Superior temporal gyrus (tissue), 1 donor: ENCODE measurements at regions not wholly inside any gene's neighbourhood (a gene's known extent, or its start where the extent isn't known, plus 50 kb on each side); places are given as distances from the start of the nearest gene placed in this dataset.
"Not testable (repeated sequence)": the region's sequence is repeated elsewhere in the genome, so short reads cannot be mapped to it uniquely, and the experiment has no call there.

ENCODE experiments used
- DNase-seq: peaks from one replicate; pipeline ENCODE4 v3.0.0-alpha.2; 2016; ENCODE audit errors: extremely low spot score

GRCh38 chr2:198916548-198917080 is 541.1 kb downstream of the SATB2 start:
- no peak for DNase-seq

DNA sequence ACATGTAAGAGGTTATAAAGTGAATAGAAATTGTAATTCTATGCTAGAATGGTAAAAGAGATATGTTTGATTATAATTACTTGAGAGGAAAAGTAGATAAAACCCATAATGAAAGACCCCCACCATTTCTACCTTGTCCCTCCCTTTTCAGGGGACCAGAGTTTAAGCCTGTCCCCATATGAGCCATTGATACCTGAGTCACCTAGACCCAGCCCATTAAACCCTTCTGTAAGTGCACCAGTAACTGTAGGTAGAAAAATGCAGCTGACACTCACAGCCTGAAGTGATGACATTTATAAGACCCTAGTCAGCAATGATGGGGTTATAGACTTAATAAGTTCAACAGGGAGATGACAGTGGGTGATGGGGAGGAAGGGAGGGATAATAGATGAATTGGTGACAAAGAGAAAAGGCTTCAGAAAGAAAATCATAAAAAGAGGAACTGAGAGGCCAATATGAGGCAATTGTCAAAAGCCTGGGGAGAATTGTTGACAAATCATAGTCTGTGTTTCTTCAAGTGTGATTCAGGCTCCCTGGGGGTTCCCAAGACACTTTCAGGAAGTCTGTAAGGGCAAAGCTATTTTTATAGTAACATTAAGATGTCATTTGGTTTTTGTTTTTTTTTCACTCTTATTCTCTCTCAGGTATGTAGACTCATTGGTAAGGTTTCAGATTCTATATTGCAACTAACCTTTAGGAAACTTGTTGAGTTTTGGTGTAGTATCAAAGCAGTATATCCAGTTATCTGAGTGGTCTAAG is 544.2 kb downstream of the SATB2 start:
- no peak for DNase-seq

DNA sequence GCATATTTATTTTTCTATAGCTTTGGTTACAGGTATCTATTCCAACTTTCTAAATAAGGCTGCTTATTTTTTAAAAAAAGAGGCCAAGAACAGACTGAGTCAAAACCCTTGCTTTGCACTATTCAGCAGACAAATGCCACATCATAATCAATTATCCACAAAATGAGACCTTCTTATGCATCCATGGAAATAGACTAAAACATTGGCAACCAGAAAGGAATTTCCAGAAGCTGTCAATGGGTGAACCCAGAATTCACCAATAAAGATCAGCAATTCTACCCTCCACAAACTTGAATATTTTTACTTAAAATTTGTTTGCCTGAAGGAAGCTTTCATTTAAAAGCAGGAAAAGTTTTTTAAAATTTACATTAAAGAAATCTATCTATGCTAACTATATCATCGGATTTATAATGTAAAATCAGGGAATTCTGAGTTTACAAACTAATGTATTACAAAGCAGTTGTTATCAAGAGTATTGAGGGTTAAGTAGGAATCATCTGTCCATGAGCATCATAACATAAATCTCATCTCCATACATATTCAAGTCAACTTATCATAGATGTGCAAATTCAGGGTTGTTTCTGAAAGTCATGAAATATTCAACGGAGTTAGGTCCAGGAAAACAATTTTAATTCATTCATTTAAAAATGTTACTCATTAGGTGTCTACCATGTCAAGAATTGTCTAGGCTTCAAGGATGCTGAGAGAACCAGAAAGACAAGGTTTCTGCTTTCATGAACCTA is 548.0 kb downstream of the SATB2 start:
- DNase-seq = no peak

- DNase-seq = no peak
Measured at GRCh38 chr2:198905881-198906612, 551.7 kb downstream of the SATB2 start.

- DNase-seq = no peak
Measured at GRCh38 chr2:198901894-198902293, 555.8 kb downstream of the SATB2 start.

GRCh38 chr2:198900141-198900540 is 557.6 kb downstream of the SATB2 start:
- DNase-seq = no peak

- DNase-seq = no peak
Measured at GRCh38 chr2:198890490-198890889, 567.2 kb downstream of the SATB2 start.

GRCh38 chr2:198883604-198884003 is 574.1 kb downstream of the SATB2 start:
- DNase-seq = no peak

DNA sequence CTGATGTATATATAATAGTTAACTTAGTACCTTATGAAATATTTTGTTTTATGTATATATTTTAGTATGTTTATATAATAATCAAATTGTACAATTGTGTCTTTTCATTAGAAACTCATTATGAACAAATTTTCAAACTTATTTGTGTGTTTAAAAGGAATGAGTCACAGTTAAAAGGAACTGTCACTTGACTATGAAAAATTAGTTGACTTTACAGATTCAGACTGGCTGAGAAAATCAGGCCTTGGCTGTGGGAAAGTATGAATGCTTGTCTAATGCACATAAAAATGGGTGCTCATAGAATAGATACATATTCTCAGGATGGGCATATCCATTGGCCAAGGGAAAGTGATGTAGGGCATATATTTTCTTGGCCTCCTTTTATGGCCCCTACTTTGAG is 576.8 kb downstream of the SATB2 start:
- DNase-seq = no peak

- DNase-seq = no peak
Measured at GRCh38 chr2:198880421-198880820, 577.3 kb downstream of the SATB2 start.

GRCh38 chr2:198874472-198874858 is 583.3 kb downstream of the SATB2 start:
- no peak for DNase-seq

DNA sequence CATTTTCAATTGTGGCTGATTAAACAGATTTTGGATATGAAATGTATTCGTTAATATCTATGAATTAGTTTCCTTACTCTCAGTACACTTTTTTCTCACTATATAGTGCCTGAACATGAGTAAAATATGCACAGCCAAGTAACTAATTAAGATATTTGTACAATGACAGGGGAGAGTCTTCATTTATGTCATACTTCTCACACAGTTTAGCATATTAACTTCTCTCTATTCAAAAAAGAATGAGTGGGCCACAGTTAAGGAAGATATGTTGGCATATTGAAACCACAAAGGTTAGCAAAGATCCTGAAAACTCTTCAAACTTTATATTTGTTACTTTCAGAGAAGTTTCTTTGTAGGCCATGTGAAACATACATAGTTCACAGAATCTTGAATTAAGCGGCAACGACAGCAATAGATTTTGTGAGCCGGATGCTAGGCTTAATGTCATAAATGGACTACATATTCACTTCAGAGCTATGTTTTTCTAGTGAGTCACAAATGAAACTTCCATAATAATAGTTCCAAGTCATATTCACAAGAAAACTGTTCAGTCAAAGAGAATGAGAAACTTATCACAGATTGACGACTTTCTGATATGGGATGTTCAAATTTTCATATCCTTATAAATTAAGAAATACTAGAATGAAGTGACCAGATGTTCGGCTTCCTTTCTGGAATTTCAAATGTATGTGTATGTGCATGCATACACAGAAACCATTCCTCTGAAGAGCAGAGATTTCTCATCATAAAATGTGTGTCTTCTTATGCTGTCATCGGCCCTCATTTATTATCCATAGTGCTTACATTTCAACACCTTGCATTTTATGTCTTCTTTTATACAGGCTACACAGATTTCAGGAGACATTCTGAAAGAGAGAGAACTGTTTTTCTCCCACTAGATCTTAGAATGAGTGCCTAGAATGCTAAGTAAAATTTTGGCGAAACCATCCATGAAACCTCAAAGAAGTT is 584.0 kb downstream of the SATB2 start:
- no peak for DNase-seq

DNA sequence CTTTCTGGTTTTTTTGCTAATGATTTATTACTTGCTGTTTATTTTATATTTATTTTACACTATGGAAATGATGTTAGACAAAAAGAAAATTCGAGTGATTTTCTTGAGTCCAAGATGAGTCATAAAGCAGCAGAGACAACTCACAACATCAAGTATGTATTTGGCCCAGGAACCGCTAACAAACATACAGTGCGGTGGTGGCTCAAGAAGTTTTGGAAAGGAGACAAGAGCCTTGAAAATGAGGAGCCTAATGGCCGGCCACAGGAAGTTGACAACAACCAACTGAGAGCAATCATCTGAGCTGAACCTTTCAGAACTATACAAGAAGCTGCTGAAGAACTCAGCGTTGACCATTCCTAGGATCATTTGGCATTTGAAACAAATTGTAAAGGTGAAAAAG is 594.1 kb downstream of the SATB2 start:
- no peak for DNase-seq

DNA sequence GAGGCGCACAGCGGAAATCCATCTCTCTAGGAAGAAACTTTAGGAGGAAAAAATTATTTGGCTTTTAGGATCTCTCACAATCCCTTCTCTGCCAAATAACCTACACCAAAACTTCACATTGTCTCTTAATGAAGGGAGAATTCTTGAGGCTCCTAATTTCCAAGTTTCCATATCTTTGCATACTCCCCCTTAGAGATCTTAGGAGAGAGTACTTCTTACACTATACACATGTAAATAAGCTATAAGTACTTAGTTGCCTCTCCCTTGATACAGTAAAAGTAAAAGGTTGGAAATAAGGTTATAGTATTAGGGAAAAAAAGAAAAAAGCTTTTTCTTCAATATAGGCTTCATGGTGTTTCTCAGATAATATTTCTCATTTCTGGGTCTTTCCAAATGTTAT is 596.7 kb downstream of the SATB2 start:
- no peak for DNase-seq

- DNase-seq = no peak
Measured at GRCh38 chr2:198857246-198857645, 600.5 kb downstream of the SATB2 start.

- not testable (repeated sequence) for DNase-seq
Measured at GRCh38 chr2:198855746-198856145, 602.0 kb downstream of the SATB2 start.

GRCh38 chr2:198852248-198852647 is 605.5 kb downstream of the SATB2 start:
- DNase-seq = no peak

DNA sequence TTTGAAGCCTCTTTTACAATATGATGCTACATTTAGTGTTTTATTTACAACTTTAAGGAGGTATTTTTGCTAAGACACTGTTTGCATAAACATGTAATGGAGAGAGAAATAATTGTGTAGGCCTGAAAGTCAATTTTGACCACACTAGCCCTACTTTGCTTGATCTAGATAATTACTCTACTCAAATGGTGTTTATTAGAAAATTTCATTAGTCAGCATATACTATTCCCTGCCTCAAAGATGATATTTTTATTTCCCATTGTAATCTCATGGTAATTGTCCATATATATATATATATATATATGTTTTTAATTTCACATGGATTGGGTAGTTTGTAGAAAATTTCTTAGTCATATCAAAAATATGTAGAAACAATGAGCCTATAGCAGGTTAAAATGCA is 632.2 kb downstream of the SATB2 start:
- no peak for DNase-seq

DNA sequence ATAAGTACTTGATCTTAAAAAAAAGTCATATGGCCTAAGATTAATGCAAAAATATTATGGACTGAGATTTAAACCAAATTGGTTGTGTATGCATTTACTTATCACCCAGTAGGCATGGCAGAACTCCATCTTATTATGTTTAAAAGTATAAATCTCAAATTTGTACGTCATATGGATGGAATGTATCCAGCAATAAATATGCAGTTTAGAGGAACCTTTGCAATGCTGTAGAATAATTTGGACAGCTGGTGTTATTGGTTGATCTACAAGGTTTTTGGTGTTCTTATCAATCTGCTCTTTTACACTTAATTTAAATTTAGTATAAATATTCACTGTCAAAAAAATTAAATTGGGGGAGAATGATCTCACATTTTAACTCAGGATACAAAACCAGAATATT is 640.2 kb downstream of the SATB2 start:
- no peak for DNase-seq

- DNase-seq = no peak
Measured at GRCh38 chr2:198815626-198816025, 642.1 kb downstream of the SATB2 start.

DNA sequence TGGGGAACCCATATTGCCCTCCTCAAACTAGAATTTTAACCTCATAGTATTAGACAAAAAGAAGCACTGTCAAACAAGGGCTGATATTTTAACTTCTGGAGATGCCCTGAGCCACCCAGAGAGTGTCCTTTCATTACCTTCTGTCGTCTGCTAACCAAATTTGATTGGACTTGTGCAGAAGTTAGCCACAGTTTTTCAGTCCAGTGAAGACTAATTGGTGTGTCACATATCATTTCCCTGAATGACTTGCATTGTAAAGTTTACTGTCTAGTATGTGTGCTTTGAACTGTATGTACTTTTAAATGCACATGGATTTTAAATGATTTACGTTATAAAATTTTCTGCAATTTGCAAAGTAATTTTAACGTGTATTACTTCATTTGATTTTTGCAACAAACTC is 646.5 kb downstream of the SATB2 start:
- no peak for DNase-seq
